WTC11 (cell line): ENCODE measurements at regions not wholly inside any gene's neighbourhood (a gene's known extent, or its start where the extent isn't known, plus 50 kb on each side); places are given as distances from the start of the nearest gene placed in this dataset.

Source experiments
- CTCF ChIP-seq: fragments of 200-600 bp; IDR thresholded peaks from 2 replicates; pipeline ENCODE4 v1.8.0; 2022; ENCODE audit warnings: antibody characterized with exemption
- MAX ChIP-seq: sonication (generic); formaldehyde crosslinking; IDR thresholded peaks from 2 replicates; pipeline ENCODE4 v1.8.0; 2022; ENCODE audit warnings: mild to moderate bottlenecking, missing genetic modification reagents
- NR2C2 ChIP-seq: sonication (generic); formaldehyde crosslinking; IDR thresholded peaks from 2 replicates; pipeline ENCODE4 v1.8.0; 2022; ENCODE audit warnings: mild to moderate bottlenecking, missing genetic modification reagents
- ZNF219 ChIP-seq: sonication (generic); formaldehyde crosslinking; IDR thresholded peaks from 2 replicates; pipeline ENCODE4 v1.8.0; 2023; ENCODE audit warnings: missing genetic modification reagents, mild to moderate bottlenecking, borderline replicate concordance
- ZNF317 ChIP-seq: sonication (generic); formaldehyde crosslinking; IDR thresholded peaks from 2 replicates; pipeline ENCODE4 v1.8.1; 2023; ENCODE audit warnings: low read depth, mild to moderate bottlenecking, moderate library complexity, missing genetic modification reagents, borderline replicate concordance

- TF ChIP-seq ZNF317 (CRISPR knock-in tag) (no peak), MAX (CRISPR knock-in tag) (no peak), ZNF219 (CRISPR knock-in tag) (no peak), NR2C2 (no peak), CTCF (no peak)
Observed at GRCh38 chr3:107465064-107465631, 57.6 kb upstream of the BBX start.
